IgD-negative memory B cell (primary cell): ENCODE measurements at regions not wholly inside any gene's neighbourhood (a gene's known extent, or its start where the extent isn't known, plus 50 kb on each side); places are given as distances from the start of the nearest gene placed in this dataset.

Experiments
- H3K27ac Mint-ChIP-seq, 3 donors: one replicate each; pipeline ENCODE4 v1.8.0; 2020 to 2022; ENCODE audit warnings: mild to moderate bottlenecking in 3 of 3, mixed read lengths in 3 of 3, moderate library complexity in 1 of 3
- H3K27me3 Mint-ChIP-seq: one replicate; pipeline ENCODE4 v1.8.0; 2021; ENCODE audit warnings: mixed read lengths
- H3K36me3 Mint-ChIP-seq: one replicate; pipeline ENCODE4 v1.8.0; 2020; ENCODE audit warnings: mild to moderate bottlenecking, mixed read lengths
- H3K4me1 Mint-ChIP-seq, 3 donors: one replicate each; pipeline ENCODE4 v1.8.0; 2020 to 2022; ENCODE audit warnings: mixed read lengths in 3 of 3, mild to moderate bottlenecking in 1 of 3
- H3K4me3 Mint-ChIP-seq, 4 donors: one replicate each; pipeline ENCODE4 v1.8.0; 2020 to 2022; ENCODE audit warnings: mild to moderate bottlenecking in 4 of 4, mixed read lengths in 4 of 4, moderate library complexity in 3 of 4
- H3K9me3 Mint-ChIP-seq, 3 donors: one replicate each; pipeline ENCODE4 v1.8.0; 2020 to 2021; ENCODE audit warnings: mixed read lengths in 3 of 3, mild to moderate bottlenecking in 1 of 3

DNA sequence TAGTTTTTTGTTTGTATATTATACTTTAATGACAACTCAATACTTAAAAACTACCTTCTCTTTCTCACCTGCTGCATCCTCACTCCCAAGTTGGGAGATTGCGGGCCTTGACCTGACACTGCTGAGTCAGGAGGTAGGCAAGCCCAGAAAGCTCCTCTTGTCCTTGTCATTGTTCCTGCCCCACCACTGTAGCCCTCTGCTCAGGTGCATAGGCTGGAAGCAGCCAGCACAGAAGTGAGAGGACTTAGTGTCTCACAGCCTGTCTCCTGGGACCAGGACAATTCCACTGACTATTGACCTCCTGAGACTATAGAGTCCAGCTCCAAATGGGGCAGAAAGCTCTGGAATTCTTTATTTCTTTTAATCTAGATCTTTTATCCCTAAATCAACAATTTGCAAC lies 123.5 kb upstream of the NDP start:
- Mint-ChIP-seq H3K9me3 (no peaks in the 10 kb centered on the region), H3K4me1 (no peaks in the 10 kb centered on the region), H3K4me3 (no peak overlapping the region), H3K27ac (no peak overlapping the region), H3K27me3 (peaks cover 15% of the 10 kb centered on the region), H3K36me3 (no peaks in the 10 kb centered on the region)

DNA sequence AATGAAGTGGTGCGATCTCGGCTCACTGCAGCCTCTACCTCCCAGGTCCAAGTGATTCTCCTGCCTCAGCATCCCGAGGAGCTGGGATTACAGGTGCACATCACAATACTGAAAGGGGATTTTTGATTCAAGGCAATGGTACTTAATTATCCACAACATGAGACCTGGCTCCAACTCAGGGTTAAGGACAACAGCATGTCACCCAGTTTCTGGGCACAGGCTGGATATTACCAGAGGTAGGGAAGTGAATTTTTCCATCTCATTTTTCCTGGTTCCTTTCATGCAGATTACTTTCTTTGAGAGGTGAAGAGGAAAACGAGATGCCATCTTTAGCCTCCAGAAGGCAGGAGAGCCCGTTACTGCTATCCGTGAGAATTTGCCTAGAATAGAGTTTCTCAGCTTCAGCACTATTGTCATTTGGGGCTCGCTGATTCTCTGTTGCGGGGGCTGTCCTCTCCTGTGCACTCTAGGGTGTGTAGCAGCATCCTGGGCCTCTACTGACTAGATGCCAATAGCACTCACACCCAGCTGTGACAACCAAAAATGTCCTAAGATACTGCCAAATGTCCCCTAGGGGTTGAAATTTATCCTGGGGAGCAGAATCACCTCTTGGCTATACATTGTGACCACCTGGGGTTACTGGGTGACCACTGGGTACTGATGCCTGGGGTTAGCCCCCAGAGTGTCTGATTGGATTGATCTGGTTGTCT lies 121.8 kb upstream of the NDP start:
- no peak overlapping the region for H3K4me3 Mint-ChIP-seq
- H3K36me3 Mint-ChIP-seq: no peaks in the 10 kb centered on the region
- H3K4me1 Mint-ChIP-seq: no peaks in the 10 kb centered on the region
- no peak overlapping the region for H3K27ac Mint-ChIP-seq
- H3K9me3 Mint-ChIP-seq: no peaks in the 10 kb centered on the region
- peaks cover 11% of the 10 kb centered on the region for H3K27me3 Mint-ChIP-seq

DNA sequence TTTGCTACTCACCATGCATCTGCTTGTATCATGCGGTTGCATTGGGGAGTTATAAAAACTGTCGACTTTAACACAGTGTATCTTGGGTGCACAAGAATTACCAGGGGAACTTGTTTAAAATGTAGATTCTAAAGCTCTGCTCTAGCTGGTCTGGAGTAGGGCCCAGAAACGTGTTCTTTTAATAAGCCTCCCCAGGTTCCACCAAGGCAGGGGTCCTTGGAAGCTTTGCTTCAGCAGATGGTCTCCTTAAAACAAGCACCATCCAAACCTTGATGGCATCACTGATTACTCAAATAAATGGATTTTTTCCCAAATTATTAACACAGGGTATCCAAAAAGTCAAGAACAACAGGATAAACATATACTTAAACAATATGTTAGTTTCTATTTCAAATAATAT lies 120.2 kb upstream of the NDP start:
- H3K4me3 Mint-ChIP-seq: no peak overlapping the region
- peaks cover 4% of the 10 kb centered on the region for H3K27me3 Mint-ChIP-seq

DNA sequence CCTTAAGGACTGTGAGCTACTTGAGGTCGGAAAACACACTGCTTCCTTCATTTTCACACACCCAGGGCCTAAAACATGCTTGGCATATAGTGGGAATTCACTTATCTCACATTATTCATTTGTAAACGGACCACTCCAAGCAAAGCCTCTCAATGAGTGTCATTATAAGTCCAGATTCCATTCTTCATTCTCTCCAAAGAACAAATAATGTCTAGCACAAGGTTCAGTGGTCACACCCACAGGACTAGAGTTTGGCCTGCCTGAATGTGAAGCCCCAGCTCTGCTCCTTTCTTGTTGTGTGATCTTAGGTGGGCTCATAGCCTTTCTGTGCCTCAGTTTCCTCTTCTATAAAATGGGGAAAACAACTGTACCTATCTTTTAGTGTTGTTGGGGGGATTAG lies 119.6 kb upstream of the NDP start:
- H3K36me3 Mint-ChIP-seq: no peaks in the 10 kb centered on the region

More for the DNA sequence above, 120.2 kb upstream of the NDP start:
- Mint-ChIP-seq H3K27ac (no peak overlapping the region), H3K9me3 (peaks cover 0 to 3% (median 0%) of the 10 kb centered on the region in 3 donors), H3K36me3 (no peaks in the 10 kb centered on the region), H3K4me1 (peaks cover 0 to 3% (median 0%) of the 10 kb centered on the region in 3 donors)

DNA sequence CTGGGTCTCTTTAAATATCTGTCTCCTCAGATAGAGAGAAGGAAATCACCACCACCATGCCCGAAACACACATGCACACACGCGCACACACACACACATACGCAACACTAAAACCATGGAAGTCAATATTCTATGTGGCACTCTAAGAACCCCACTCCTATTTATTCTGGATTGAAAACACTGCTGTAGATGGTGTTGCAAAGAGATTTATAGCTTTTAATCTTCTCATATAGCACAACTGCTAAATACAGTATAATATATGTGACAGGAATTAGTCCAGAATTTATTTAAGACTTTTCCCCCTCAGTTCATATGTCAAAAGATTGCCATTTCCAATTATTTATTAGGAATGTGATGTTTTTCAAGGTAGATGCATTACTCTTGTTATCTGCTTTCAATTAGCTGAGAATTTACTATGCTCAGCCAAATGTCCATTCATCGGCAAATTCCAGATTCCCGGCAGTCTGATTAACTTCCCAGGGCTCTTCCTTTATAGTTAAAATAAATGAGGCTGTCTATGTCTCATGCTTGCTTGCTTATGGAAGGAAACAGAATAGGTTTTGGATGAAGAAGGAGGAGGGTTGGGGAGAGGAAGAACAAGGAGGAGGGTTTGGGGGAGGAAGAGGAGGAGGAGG lies 115.4 kb upstream of the NDP start:
- Mint-ChIP-seq H3K27me3 (no peaks in the 10 kb centered on the region), H3K36me3 (no peaks in the 10 kb centered on the region), H3K27ac (no peak overlapping the region), H3K4me1 (peaks cover 0 to 3% (median 0%) of the 10 kb centered on the region in 3 donors), H3K9me3 (peaks cover 0 to 3% (median 0%) of the 10 kb centered on the region in 3 donors), H3K4me3 (no peak overlapping the region)

More for the DNA sequence above, 119.6 kb upstream of the NDP start:
- Mint-ChIP-seq H3K27me3 (peaks cover 4% of the 10 kb centered on the region), H3K4me1 (peaks cover 0 to 3% (median 0%) of the 10 kb centered on the region in 3 donors), H3K9me3 (peaks cover 0 to 3% (median 0%) of the 10 kb centered on the region in 3 donors), H3K4me3 (no peak overlapping the region), H3K27ac (no peak overlapping the region)

DNA sequence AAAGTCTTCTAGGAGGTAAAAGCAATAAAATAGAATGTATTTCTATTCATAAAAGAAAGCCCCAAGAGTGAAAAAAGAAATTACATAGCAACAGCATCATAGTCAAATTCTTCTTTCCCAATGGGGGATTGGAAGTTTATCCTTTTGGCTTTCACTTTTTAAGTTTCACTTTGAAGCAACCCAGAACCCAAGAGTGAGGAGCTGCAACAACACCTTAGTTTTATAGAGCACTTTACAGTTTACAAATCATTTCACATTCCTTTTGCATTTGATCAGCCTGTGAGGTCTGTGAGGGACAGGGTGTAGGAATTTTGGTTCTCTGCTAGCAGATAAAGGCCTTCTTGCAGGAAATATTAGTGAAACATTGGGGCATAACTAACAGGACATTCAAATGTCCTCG lies 112.0 kb upstream of the NDP start:
- Mint-ChIP-seq H3K27me3 (no peaks in the 10 kb centered on the region), H3K4me1 (peaks cover 0 to 3% (median 0%) of the 10 kb centered on the region in 3 donors), H3K4me3 (no peak overlapping the region), H3K27ac (no peak overlapping the region), H3K9me3 (peaks cover 0 to 9% (median 0%) of the 10 kb centered on the region in 3 donors), H3K36me3 (no peaks in the 10 kb centered on the region)

DNA sequence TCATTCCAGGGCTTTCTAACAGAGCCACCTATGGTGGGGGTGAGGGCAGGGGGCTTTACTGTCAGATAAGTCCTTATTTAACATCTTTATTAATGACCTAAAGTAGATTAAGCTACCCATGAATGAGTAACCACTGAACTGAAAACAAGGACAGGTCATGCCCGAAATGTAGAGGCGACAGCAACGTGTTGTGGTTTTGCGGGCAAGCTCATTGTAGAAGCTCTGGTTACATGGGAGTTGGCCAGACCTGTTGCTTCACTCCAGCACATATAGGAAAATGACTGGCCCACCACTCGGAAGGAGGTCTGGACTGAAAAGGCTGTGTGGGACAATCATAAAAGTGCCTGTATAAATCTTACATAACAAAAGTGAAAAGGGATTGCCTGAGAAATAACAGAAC lies 109.6 kb upstream of the NDP start:
- Mint-ChIP-seq H3K27ac (no peak overlapping the region), H3K27me3 (peaks cover 2% of the 10 kb centered on the region), H3K36me3 (no peaks in the 10 kb centered on the region), H3K4me1 (no peaks in the 10 kb centered on the region), H3K9me3 (peaks cover 0 to 11% (median 0%) of the 10 kb centered on the region in 3 donors), H3K4me3 (no peak overlapping the region)

DNA sequence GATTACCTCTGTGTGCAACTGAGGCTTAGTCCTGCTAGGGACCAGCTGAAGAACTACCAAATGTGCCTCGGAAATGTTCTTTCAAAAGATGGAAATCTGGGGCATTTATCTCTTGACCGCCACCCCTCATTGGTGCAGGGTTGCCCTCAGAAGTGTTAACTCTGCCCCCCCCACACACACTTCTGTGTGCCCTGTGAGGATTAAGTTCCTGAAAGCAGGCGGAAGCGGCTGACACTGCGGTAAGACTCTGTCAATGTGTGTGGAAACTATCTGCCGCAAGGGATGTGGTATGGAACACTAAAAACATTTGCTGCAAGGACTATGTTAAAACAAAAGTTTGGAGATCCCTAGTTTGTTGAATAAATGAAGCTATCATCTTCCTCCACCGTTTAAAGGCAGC lies 106.9 kb upstream of the NDP start:
- Mint-ChIP-seq H3K4me3 (no peak overlapping the region), H3K9me3 (peaks cover 0 to 11% (median 4%) of the 10 kb centered on the region in 3 donors), H3K36me3 (no peaks in the 10 kb centered on the region), H3K27me3 (peaks cover 2% of the 10 kb centered on the region), H3K27ac (no peak overlapping the region), H3K4me1 (peaks cover 0 to 2% (median 0%) of the 10 kb centered on the region in 3 donors)

DNA sequence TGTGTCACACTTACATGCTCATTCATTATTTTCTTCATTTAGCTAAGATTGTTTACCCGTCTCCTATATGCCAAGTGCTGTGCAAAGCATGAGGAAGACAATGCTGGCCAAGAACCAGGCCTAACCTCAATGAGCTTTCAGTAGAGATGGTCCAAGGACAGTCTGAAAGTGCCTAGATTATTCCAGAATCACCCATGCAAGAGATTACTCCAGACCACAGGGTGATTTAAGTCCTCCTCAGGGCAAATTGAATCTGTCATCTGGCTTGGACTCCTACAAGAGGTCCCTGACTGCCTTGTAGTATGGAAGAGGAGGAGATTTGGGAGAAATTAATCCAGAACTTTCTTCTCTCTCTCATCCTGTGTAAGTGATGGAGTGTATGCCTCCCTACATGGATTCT lies 99.4 kb upstream of the NDP start:
- Mint-ChIP-seq H3K27ac (peak overlapping the region in 1 of 3 donors; percentile 58), H3K4me1 (peaks cover 0 to 2% (median 0%) of the 10 kb centered on the region in 3 donors), H3K36me3 (no peaks in the 10 kb centered on the region), H3K27me3 (peaks cover 11% of the 10 kb centered on the region), H3K4me3 (no peak overlapping the region), H3K9me3 (peaks cover 1 to 3% (median 2%) of the 10 kb centered on the region in 3 donors)

DNA sequence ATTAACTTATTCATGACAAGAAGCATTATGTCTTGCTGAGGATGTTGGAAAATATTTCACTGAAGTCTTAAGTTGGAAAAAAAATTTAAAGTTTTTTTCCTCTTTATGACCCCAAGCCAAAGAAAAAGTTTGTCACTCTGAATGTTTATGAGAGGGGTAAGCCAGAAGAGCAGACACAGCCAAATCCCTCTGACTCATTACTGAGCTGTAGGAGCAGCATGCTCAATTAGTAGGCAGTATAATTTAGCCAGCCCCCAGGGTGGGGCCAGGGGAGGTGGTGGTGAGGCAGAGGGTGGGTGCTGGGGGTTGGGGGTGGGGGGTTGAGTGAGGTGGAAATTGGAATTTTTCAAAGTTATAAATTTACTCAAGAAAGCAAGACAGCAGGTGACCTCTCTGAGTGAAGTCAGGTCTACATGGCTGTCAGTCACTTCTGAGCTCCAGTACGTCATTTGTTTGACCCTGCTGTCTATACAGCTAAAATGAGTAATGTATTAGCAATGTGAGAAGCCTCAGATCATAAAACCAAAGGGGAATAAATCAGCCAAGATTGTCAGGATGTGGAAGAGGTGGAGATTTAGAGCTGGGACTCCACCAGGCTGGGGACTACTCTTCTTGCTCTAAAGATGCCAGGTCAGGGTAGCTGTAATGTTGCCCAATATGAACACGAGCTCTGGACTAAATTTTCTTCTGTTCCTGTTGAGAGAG lies 98.8 kb upstream of the NDP start:
- no peaks in the 10 kb centered on the region for H3K36me3 Mint-ChIP-seq
- H3K27ac Mint-ChIP-seq: no peak overlapping the region
- H3K4me3 Mint-ChIP-seq: no peak overlapping the region
- peaks cover 0 to 2% (median 0%) of the 10 kb centered on the region in 3 donors for H3K4me1 Mint-ChIP-seq
- peaks cover 11% of the 10 kb centered on the region for H3K27me3 Mint-ChIP-seq
- peaks cover 0 to 2% (median 2%) of the 10 kb centered on the region in 3 donors for H3K9me3 Mint-ChIP-seq

DNA sequence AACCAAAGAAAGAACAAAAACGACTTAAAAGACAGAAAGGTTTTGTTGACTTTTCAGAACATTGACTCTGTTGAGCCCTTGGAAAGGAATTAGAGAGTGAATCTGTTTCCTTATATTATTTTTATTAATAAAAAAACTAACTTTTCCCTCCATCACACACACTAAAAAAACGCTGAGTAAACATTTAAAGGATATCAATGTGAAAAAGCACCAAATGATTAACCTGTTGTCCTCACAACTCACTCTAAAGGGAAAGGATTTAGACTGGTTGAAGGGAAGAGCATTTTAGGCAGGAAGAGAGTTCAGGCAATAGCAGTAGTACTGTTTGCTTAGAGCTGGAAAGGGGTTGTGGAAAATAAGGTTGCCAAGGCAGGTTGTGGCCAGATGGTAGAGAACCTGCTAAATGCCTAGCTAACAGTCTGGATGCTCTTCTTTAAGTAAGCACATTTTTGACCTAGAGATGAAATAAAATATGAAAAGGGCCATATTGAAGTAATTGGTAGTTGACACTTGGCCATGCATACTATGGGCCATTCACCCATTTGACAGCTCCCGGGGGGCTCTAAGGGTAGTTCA lies 98.0 kb upstream of the NDP start:
- Mint-ChIP-seq H3K4me3 (no peak overlapping the region), H3K9me3 (peaks cover 0 to 4% (median 2%) of the 10 kb centered on the region in 3 donors)

DNA sequence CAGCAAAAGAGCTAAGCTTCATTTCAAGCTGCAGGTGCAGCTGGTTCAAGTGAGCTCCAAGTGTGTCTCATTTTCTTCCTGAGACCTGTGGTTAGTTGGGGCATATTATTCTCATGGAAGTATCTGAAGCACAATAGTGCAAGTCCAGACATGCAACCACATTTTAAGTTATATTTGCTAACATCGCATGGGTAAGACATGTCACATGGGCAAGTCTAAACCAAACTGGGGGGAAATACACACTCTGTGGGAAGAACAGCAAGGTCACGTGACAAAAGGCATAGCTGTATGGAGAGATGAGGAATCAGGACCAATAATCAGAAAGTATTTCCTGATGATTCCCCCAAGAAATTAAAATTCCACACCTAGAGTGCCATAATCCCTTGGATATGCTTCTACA lies 94.9 kb upstream of the NDP start:
- Mint-ChIP-seq H3K36me3 (no peaks in the 10 kb centered on the region), H3K4me1 (no peaks in the 10 kb centered on the region), H3K27me3 (peaks cover 9% of the 10 kb centered on the region), H3K27ac (no peak overlapping the region), H3K4me3 (no peak overlapping the region), H3K9me3 (peaks cover 0 to 4% (median 0%) of the 10 kb centered on the region in 3 donors)

More for the DNA sequence above, 98.0 kb upstream of the NDP start:
- H3K27me3 Mint-ChIP-seq: peaks cover 13% of the 10 kb centered on the region
- peaks cover 0 to 2% (median 0%) of the 10 kb centered on the region in 3 donors for H3K4me1 Mint-ChIP-seq
- H3K27ac Mint-ChIP-seq: no peak overlapping the region
- no peaks in the 10 kb centered on the region for H3K36me3 Mint-ChIP-seq

DNA sequence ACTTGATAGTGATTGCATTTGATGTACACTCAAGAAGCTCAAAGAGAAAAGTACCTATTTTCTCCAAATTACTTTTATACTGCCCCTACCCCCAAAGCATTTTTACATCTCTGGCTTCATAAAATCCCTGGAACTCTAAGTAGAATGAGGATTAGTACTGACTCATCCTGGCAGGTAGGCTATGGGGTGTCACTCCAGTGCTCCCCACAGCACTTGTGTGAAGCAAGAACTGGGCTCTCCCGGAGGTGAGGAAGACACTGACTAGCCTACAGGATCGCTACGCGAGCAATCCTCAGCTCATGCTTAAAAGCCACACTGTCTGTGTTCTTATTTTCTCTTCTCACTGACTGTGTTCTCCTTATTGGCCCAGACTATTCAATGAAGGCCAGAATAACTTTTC lies 90.4 kb upstream of the NDP start:
- Mint-ChIP-seq H3K4me1 (no peaks in the 10 kb centered on the region), H3K27ac (peak overlapping the region in 1 of 3 donors; percentile 28), H3K4me3 (no peak overlapping the region), H3K9me3 (peaks cover 0 to 3% (median 0%) of the 10 kb centered on the region in 3 donors), H3K27me3 (peaks cover 3% of the 10 kb centered on the region), H3K36me3 (no peaks in the 10 kb centered on the region)

DNA sequence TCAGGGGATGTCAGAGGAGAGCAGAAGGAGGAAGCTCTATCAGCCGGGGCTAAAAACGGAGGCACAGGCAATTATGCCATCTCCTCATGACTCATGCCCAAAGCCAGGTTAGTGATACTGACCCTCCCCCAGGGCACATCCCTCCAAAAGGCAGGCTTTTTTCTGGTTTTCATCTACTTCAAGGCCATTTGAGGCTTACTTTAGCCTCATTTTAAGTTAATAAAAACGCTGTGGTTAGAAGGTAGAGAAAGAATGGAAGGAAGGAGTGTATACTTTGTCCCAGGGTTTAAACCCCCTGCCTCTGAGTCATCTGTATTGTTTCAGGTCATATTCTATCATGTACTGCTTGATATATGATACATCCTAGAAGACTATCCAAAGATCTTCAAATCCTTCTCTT lies 89.7 kb upstream of the NDP start:
- peaks cover 3 to 5% (median 3%) of the 10 kb centered on the region in 3 donors for H3K9me3 Mint-ChIP-seq
- H3K27ac Mint-ChIP-seq: no peak overlapping the region
- H3K4me3 Mint-ChIP-seq: no peak overlapping the region
- no peaks in the 10 kb centered on the region for H3K36me3 Mint-ChIP-seq
- no peaks in the 10 kb centered on the region for H3K4me1 Mint-ChIP-seq
- peaks cover 3% of the 10 kb centered on the region for H3K27me3 Mint-ChIP-seq
